K562 (cell line): ENCODE measurements at regions not wholly inside any gene's neighbourhood (a gene's known extent, or its start where the extent isn't known, plus 50 kb on each side); places are given as distances from the start of the nearest gene placed in this dataset.

Experiments used
- DNMT1 ChIP-seq: fragments of 450-650 bp; IDR thresholded peaks from 2 replicates; pipeline ENCODE4 v1.6.1; 2016; ENCODE audit warnings: antibody characterized with exemption, mild to moderate bottlenecking
- E4F1 ChIP-seq: fragments of 250-450 bp; sonication (Bioruptor Pico); IDR thresholded peaks from 2 replicates; pipeline ENCODE4 v1.5.0; 2021; ENCODE audit warnings: mild to moderate bottlenecking, borderline replicate concordance
- EHMT2 ChIP-seq: fragments of 450-650 bp; IDR thresholded peaks from 2 replicates; pipeline ENCODE4 v1.6.1; 2018; ENCODE audit warnings: antibody characterized with exemption
- EZH2 ChIP-seq: IDR thresholded peaks from 2 replicates; pipeline ENCODE4 v1.6.1; 2012; ENCODE audit warnings: low read depth, mild to moderate bottlenecking, inconsistent platforms, low read length, borderline replicate concordance
- GATAD2A ChIP-seq: fragments of 450-650 bp; IDR thresholded peaks from 2 replicates; pipeline ENCODE4 v1.6.1; 2017
- KLF1 ChIP-seq: fragments of 450-650 bp; IDR thresholded peaks from 2 replicates; pipeline ENCODE4 v1.6.1; 2016; ENCODE audit warnings: missing genetic modification characterization, missing compliant biosample characterization
- MYNN ChIP-seq, 2 experiments: sonication (generic); formaldehyde crosslinking in 1 of 2; IDR thresholded peaks; 2 replicates each; pipeline versions ENCODE4 v1.5.0 to v1.6.1; 2016 to 2020; ENCODE audit warnings: antibody characterized with exemption in 1 of 2, missing genetic modification reagents in 1 of 2
- NCOA4 ChIP-seq: fragments of 450-650 bp; IDR thresholded peaks from 2 replicates; pipeline ENCODE4 v1.6.1; 2018; ENCODE audit warnings: mild to moderate bottlenecking; ENCODE audit not compliant: partially characterized antibody
- RFX1 ChIP-seq: fragments of 450-650 bp; IDR thresholded peaks from 2 replicates; pipeline ENCODE4 v1.6.1; 2016; ENCODE audit warnings: mild to moderate bottlenecking, moderate library complexity
- ZNF75A ChIP-seq: fragments of 450-650 bp; formaldehyde crosslinking; IDR thresholded peaks from 2 replicates; pipeline ENCODE4 v1.4.0; 2020; ENCODE audit warnings: mild to moderate bottlenecking
- TF ChIP-seq, protein P1 (sequence below), 3 experiments: IDR thresholded peaks in 2 of 3; conservative IDR thresholded peaks in 1 of 3; 2 replicates each; pipeline ENCODE4 v1.5.1; 2011 to 2012; ENCODE audit warnings: low read length in 3 of 3, mild to moderate bottlenecking in 3 of 3, control low read depth in 2 of 3, improper control_type of control experiment in 1 of 3, inconsistent platforms in 1 of 3, low read depth in 1 of 3, mixed read lengths in 1 of 3, moderate library complexity in 1 of 3; ENCODE audit not compliant: insufficient read depth in 2 of 3
- TF ChIP-seq, protein P2 (sequence below): sonication (generic); formaldehyde crosslinking; IDR thresholded peaks from 2 replicates; pipeline ENCODE4 v1.8.1; 2023; ENCODE audit warnings: missing genetic modification reagents, mild to moderate bottlenecking, borderline replicate concordance

DNA sequence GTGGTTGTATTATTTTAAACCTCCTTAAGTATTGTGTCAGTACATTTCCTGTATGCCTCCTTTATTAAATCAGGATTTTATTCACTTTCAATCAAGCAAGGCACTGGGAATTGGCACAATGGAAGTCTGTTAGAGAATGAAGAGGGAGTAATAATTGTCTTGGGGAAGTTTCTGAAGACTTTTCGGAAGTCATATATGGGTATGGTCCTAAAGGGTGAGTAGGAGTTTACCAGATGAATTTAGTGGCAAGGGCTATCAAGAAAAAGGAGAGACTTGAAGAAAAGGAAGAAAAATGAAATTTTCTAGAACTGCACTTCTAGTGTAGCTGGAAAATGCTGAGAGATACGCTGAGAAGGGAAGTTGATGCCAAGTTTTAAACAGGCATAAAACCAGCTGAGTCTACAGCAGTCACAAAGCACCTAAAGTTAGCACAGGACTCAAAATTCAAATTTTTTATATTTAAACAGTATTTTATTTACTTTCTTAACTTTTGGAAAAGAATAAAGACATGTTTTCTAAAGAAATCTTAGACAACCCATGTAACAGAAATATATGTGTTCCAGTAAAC, 184.9 kb downstream of the SMC2 start:
- TF ChIP-seq GATAD2A, result no peak
- TF ChIP-seq EZH2, result no peak
- no peak for TF ChIP-seq MYNN (IDR thresholded peaks at IDR 0.05)
- no peak for TF ChIP-seq MYNN (CRISPR knock-in tag; IDR thresholded peaks at IDR 0.05)
- TF ChIP-seq ZNF75A (CRISPR knock-in tag), result no peak
- no peak for TF ChIP-seq E4F1 (CRISPR knock-in tag)
- TF ChIP-seq NCOA4, result no peak
- no peak for TF ChIP-seq EHMT2
- no peak for TF ChIP-seq KLF1 (tag)
- TF ChIP-seq, protein P1, sequence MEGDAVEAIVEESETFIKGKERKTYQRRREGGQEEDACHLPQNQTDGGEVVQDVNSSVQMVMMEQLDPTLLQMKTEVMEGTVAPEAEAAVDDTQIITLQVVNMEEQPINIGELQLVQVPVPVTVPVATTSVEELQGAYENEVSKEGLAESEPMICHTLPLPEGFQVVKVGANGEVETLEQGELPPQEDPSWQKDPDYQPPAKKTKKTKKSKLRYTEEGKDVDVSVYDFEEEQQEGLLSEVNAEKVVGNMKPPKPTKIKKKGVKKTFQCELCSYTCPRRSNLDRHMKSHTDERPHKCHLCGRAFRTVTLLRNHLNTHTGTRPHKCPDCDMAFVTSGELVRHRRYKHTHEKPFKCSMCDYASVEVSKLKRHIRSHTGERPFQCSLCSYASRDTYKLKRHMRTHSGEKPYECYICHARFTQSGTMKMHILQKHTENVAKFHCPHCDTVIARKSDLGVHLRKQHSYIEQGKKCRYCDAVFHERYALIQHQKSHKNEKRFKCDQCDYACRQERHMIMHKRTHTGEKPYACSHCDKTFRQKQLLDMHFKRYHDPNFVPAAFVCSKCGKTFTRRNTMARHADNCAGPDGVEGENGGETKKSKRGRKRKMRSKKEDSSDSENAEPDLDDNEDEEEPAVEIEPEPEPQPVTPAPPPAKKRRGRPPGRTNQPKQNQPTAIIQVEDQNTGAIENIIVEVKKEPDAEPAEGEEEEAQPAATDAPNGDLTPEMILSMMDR (IDR thresholded peaks at IDR 0.05 in 2 of 3, conservative IDR thresholded peaks at IDR 0.05 in 1 of 3; ENCODE audit: insufficient read depth in 2 of 3, low read depth in 1 of 3, low read length in 3 of 3), result no peak
- TF ChIP-seq RFX1, result no peak
- no peak for TF ChIP-seq DNMT1
- TF ChIP-seq, protein P2, sequence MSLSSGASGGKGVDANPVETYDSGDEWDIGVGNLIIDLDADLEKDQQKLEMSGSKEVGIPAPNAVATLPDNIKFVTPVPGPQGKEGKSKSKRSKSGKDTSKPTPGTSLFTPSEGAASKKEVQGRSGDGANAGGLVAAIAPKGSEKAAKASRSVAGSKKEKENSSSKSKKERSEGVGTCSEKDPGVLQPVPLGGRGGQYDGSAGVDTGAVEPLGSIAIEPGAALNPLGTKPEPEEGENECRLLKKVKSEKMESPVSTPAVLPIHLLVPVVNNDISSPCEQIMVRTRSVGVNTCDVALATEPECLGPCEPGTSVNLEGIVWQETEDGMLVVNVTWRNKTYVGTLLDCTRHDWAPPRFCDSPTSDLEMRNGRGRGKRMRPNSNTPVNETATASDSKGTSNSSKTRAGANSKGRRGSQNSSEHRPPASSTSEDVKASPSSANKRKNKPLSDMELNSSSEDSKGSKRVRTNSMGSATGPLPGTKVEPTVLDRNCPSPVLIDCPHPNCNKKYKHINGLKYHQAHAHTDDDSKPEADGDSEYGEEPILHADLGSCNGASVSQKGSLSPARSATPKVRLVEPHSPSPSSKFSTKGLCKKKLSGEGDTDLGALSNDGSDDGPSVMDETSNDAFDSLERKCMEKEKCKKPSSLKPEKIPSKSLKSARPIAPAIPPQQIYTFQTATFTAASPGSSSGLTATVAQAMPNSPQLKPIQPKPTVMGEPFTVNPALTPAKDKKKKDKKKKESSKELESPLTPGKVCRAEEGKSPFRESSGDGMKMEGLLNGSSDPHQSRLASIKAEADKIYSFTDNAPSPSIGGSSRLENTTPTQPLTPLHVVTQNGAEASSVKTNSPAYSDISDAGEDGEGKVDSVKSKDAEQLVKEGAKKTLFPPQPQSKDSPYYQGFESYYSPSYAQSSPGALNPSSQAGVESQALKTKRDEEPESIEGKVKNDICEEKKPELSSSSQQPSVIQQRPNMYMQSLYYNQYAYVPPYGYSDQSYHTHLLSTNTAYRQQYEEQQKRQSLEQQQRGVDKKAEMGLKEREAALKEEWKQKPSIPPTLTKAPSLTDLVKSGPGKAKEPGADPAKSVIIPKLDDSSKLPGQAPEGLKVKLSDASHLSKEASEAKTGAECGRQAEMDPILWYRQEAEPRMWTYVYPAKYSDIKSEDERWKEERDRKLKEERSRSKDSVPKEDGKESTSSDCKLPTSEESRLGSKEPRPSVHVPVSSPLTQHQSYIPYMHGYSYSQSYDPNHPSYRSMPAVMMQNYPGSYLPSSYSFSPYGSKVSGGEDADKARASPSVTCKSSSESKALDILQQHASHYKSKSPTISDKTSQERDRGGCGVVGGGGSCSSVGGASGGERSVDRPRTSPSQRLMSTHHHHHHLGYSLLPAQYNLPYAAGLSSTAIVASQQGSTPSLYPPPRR (CRISPR knock-in tag), result no peak
